ENCODE measurements at regions not wholly inside any gene's neighbourhood (a gene's known extent, or its start where the extent isn't known, plus 50 kb on each side); places are given as distances from the start of the nearest gene placed in this dataset.

DNA sequence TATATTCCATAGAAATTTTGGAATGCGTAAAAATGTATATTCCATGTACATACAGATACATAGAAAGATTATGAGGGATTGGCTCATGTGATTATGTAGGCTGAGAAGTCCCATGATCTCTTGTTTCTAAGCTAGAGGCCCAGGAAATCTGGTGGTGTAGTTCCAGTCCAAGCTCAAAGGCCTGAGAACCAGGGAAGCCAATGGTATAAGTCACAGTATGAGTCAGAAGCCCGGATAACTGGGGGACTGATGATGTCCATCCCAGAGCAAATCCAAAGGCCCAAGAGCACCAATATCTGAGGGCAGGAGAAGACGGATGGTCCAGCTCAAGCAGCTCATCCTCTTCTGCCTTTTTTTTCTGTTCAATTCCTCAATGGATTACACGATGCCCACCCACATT, 385.0 kb upstream of the KLHL29 start:
- TF ChIP-seq, protein P1, sequence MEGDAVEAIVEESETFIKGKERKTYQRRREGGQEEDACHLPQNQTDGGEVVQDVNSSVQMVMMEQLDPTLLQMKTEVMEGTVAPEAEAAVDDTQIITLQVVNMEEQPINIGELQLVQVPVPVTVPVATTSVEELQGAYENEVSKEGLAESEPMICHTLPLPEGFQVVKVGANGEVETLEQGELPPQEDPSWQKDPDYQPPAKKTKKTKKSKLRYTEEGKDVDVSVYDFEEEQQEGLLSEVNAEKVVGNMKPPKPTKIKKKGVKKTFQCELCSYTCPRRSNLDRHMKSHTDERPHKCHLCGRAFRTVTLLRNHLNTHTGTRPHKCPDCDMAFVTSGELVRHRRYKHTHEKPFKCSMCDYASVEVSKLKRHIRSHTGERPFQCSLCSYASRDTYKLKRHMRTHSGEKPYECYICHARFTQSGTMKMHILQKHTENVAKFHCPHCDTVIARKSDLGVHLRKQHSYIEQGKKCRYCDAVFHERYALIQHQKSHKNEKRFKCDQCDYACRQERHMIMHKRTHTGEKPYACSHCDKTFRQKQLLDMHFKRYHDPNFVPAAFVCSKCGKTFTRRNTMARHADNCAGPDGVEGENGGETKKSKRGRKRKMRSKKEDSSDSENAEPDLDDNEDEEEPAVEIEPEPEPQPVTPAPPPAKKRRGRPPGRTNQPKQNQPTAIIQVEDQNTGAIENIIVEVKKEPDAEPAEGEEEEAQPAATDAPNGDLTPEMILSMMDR (conservative IDR thresholded peaks at IDR 0.05) = no peak
- no peak for TF ChIP-seq ZFX (IDR thresholded peaks at IDR 0.05)

Measured in C4-2B (cell line).